GM13976 (cell line): ENCODE measurements at regions not wholly inside any gene's neighbourhood (a gene's known extent, or its start where the extent isn't known, plus 50 kb on each side); places are given as distances from the start of the nearest gene placed in this dataset.

Source experiments
- DNase-seq: peaks from one replicate; pipeline ENCODE4 v3.0.0; 2012; ENCODE audit warnings: low spot score
- CTCF ChIP-seq: IDR thresholded peaks from 2 replicates; pipeline ENCODE4 v1.5.1; 2012; ENCODE audit warnings: borderline replicate concordance, mild to moderate bottlenecking; ENCODE audit not compliant: insufficient read depth; ENCODE audit errors: extremely low read depth, missing control alignments, control extremely low read depth
- in situ Hi-C: fragments of 300-500 bp; cut with MboI; formaldehyde crosslinking; loops from one replicate; pipeline ENCODE4 v1.12.0; 2022; ENCODE audit warnings: low sequenced_read_pairs, mixed read lengths, inconsistent platforms; ENCODE audit not compliant: unreplicated experiment

DNA sequence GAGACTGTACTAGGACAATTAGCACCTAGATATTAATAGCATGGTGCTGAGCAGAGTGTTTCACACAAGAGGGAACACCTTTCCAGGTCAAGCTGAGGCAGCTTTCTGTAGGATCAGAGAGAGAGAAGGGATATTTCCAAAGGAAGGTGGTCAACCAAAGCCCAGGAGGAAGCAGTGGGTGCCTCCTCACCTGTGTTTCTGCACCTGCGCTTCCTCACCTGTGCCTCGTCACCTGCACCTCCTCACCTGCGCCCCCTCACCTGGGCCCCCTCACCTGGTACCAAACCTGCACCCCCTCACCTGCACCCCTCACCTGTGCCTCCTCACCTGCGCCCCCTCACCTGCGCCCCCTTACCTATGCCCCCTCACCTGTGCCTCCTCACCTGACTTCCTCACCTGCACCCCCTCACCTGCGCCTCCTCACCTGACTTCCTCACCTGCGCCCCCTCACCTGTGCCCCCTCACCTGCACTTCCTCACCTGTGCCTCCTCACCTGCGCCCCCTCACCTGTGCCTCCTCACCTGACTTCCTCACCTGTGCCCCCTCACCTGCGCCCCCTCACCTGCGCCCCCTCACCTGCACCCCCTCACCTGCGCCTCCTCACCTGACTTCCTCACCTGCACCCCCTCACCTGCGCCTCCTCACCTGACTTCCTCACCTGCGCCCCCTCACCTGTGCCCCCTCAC lies 67.9 kb downstream of the TTLL2 start:
- in situ Hi-C loops = no loop called here
- no peak for DNase-seq
- TF ChIP-seq CTCF = no peak

DNA sequence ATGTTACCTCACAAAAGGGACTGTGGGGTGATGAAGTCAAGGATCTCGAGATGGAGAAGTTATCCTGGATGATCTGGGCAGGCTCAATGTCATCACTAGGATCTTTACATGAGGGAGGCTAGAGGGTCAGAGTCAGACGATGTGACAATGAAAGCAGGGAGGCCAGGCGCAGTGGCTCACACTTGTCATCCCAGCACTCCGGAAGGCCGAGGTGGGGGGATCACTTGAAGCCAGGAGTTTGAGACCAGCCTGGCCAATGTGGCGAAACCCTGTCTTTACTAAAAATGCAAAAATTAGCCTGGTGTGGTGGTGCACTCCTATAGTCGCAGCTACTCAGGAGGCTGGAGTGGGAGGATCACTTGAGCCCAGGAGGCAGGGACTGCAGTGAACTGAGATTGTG lies 68.8 kb downstream of the TTLL2 start:
- TF ChIP-seq CTCF = no peak
- DNase-seq = no peak
- in situ Hi-C loops = no loop called here

DNA sequence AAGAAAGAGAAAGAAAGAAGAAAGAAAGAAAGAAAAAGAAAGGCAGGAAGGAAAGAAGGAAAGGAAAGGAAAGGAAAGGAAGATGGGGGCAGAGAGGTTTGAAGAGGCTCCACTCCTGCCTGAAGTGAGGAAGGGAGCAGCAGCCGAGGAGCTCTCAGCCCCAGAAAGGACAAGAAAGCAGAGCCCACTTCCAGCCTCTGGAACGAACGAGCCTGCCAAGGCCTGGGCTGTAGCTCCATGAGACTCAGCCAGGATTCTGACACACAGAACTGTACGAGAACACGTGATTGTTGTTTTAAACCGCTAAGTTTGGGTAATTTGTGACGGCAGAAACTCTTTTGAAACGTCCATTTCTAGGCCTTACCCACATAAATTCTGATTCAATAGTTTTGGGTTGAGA lies 69.5 kb downstream of the TTLL2 start:
- in situ Hi-C loops = no loop called here
- TF ChIP-seq CTCF = no peak

GRCh38 chr6:167394820-167395219 lies 69.9 kb downstream of the TTLL2 start:
- TF ChIP-seq CTCF = no peak
- in situ Hi-C loops = no loop called here

More for the DNA sequence above, 69.5 kb downstream of the TTLL2 start:
- DNase-seq = no peak

DNA sequence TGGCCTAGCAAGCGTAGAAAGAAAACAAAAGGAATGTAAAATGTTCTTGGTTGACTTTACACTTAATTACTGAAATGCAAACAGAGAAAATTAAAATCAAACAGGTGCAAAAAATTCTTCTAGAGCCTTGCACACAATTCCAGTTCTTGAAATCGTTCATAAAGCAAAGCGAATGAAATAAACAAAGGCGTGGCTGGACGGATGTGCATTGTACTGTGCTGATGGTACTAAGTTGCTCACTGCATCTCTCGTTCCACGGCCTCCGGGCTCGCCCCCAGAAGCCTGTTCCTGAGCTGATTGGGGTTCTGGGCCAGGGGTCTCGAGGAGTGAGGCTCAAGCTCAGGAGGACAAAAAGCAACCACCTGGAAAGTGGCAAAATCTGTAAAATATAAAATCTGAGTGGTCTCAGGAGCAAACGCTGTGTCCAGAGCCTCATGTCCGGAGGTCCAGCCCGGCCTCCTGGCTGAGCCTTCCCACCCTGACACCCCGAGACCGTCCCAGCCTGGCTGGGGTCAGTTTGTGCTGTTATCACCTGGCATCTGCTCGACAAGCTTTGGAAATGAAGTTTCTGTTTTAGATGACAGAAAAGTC lies 71.3 kb downstream of the TTLL2 start:
- DNase-seq = no peak
- in situ Hi-C loops = no loop called here
- TF ChIP-seq CTCF = no peak

More at GRCh38 chr6:167394820-167395219, 69.9 kb downstream of the TTLL2 start:
- no peak for DNase-seq

- TF ChIP-seq CTCF = no peak
- in situ Hi-C loops = no loop called here
- DNase-seq = no peak
These were observed 72.0 kb downstream of the TTLL2 start for GRCh38 chr6:167396659-167397490.
